ENCODE measurements at regions not wholly inside any gene's neighbourhood (a gene's known extent, or its start where the extent isn't known, plus 50 kb on each side); places are given as distances from the start of the nearest gene placed in this dataset.
A peak's percentile ranks its signal among the peaks of the same experiment; 100 is the strongest.

DNA sequence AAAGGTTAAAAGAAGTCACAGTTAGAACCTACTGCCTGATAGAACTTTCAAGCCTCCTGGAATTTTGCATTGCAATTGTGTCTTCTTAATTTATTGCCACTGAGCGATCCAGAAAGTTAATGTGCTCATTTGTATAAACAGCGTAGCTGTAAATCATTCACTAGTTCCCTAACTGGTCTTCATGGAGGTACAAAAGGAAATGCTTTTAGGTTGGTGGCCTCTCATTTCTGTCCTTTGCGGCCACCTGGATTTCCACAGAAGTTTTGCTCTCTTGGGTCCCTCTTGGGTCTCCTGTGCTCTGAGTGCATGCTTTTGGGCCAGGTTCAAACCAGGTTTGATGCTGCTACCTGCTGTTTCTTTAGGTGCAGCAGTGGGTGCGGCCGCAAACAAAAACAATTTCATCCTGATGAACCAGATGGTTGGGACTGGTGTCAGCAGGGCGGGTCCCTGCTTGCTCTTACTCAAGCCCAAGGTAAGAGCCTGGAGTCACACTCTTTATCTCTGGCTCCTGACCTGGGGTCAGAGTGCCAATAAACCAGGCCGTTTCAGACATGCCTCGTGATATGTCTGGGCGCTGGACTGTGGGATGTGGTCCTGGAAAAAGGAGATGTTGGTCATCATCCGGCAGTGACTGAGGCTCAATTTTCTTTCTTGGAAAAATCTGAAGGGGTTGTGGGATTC lies 270.1 kb downstream of the PTTG2 start (continued):
- TF ChIP-seq PHTF2 (CRISPR knock-in tag; IDR thresholded peaks at IDR 0.05) = no peak
- TF ChIP-seq TBP (optimal IDR thresholded peaks at IDR 0.05; ENCODE audit: low read depth, low read length) = peak; percentile 15
- TF ChIP-seq, protein P1, sequence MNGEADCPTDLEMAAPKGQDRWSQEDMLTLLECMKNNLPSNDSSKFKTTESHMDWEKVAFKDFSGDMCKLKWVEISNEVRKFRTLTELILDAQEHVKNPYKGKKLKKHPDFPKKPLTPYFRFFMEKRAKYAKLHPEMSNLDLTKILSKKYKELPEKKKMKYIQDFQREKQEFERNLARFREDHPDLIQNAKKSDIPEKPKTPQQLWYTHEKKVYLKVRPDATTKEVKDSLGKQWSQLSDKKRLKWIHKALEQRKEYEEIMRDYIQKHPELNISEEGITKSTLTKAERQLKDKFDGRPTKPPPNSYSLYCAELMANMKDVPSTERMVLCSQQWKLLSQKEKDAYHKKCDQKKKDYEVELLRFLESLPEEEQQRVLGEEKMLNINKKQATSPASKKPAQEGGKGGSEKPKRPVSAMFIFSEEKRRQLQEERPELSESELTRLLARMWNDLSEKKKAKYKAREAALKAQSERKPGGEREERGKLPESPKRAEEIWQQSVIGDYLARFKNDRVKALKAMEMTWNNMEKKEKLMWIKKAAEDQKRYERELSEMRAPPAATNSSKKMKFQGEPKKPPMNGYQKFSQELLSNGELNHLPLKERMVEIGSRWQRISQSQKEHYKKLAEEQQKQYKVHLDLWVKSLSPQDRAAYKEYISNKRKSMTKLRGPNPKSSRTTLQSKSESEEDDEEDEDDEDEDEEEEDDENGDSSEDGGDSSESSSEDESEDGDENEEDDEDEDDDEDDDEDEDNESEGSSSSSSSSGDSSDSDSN (IDR thresholded peaks at IDR 0.05; ENCODE audit: borderline replicate concordance in 1 of 2, low read depth in 2 of 2, low read length in 2 of 2) = no peak
- TF ChIP-seq ZNF696 (CRISPR knock-in tag; conservative IDR thresholded peaks at IDR 0.05) = no peak
- TF ChIP-seq, protein P2, sequence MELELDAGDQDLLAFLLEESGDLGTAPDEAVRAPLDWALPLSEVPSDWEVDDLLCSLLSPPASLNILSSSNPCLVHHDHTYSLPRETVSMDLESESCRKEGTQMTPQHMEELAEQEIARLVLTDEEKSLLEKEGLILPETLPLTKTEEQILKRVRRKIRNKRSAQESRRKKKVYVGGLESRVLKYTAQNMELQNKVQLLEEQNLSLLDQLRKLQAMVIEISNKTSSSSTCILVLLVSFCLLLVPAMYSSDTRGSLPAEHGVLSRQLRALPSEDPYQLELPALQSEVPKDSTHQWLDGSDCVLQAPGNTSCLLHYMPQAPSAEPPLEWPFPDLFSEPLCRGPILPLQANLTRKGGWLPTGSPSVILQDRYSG (tag; conservative IDR thresholded peaks at IDR 0.05; ENCODE audit: low read depth) = no peak
- TF ChIP-seq, protein P3, sequence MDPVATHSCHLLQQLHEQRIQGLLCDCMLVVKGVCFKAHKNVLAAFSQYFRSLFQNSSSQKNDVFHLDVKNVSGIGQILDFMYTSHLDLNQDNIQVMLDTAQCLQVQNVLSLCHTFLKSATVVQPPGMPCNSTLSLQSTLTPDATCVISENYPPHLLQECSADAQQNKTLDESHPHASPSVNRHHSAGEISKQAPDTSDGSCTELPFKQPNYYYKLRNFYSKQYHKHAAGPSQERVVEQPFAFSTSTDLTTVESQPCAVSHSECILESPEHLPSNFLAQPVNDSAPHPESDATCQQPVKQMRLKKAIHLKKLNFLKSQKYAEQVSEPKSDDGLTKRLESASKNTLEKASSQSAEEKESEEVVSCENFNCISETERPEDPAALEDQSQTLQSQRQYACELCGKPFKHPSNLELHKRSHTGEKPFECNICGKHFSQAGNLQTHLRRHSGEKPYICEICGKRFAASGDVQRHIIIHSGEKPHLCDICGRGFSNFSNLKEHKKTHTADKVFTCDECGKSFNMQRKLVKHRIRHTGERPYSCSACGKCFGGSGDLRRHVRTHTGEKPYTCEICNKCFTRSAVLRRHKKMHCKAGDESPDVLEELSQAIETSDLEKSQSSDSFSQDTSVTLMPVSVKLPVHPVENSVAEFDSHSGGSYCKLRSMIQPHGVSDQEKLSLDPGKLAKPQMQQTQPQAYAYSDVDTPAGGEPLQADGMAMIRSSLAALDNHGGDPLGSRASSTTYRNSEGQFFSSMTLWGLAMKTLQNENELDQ (CRISPR knock-in tag; IDR thresholded peaks at IDR 0.05; ENCODE audit: borderline replicate concordance) = no peak
- no peak for TF ChIP-seq E2F3 (CRISPR knock-in tag; IDR thresholded peaks at IDR 0.05)
- TF ChIP-seq ZNF436 (CRISPR knock-in tag; IDR thresholded peaks at IDR 0.05) = no peak
- no peak for TF ChIP-seq HNRNPH1 (optimal IDR thresholded peaks at IDR 0.05; ENCODE audit: low read depth, low read length)
- peak; percentile 22 to 31; a peak in 1 of 4 replicates for TF ChIP-seq KDM1A (IDR thresholded peaks at IDR 0.05)
- TF ChIP-seq NCOR1 (IDR thresholded peaks at IDR 0.05) = peak; percentile 57
- TF ChIP-seq MEIS2 (IDR thresholded peaks at IDR 0.05; ENCODE audit: partially characterized antibody) = peak; percentile 63
- TF ChIP-seq ZFP1 (CRISPR knock-in tag; IDR thresholded peaks at IDR 0.05) = no peak
- TF ChIP-seq MXI1 (IDR thresholded peaks at IDR 0.05; ENCODE audit: low read depth, low read length) = no peak
- TF ChIP-seq PHF20 (IDR thresholded peaks at IDR 0.05; ENCODE audit: partially characterized antibody) = no peak
- TF ChIP-seq CBX5 (IDR thresholded peaks at IDR 0.05; ENCODE audit: borderline replicate concordance, low read depth) = no peak
- TF ChIP-seq NFIC (IDR thresholded peaks at IDR 0.05) = no peak
- no peak for TF ChIP-seq ZNF134 (CRISPR knock-in tag; conservative IDR thresholded peaks at IDR 0.05)
- TF ChIP-seq ESRRA (IDR thresholded peaks at IDR 0.05; ENCODE audit: borderline replicate concordance, low read depth) = 0 out of 2 replicates have a peak, but pooled peaks have one; percentile 23
- no peak for TF ChIP-seq THRAP3 (IDR thresholded peaks at IDR 0.05; ENCODE audit: borderline replicate concordance)
- TF ChIP-seq ARID1B (IDR thresholded peaks at IDR 0.05) = peak; percentile 60
- TF ChIP-seq RAD21 (CRISPR knock-in tag; conservative IDR thresholded peaks at IDR 0.05 in 1 of 2, IDR thresholded peaks at IDR 0.05 in 1 of 2) = 0 out of 4 replicates have a peak, but pooled peaks of 1 of the 2 experiments have one; percentile 6
- TF ChIP-seq PYGO2 (tag; IDR thresholded peaks at IDR 0.05) = no peak
- TF ChIP-seq, protein P4, sequence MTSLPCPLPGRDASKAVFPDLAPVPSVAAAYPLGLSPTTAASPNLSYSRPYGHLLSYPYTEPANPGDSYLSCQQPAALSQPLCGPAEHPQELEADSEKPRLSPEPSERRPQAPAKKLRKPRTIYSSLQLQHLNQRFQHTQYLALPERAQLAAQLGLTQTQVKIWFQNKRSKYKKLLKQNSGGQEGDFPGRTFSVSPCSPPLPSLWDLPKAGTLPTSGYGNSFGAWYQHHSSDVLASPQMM (CRISPR knock-in tag; IDR thresholded peaks at IDR 0.05) = no peak
- peak; percentile 50; the same call in 1 of the 2 replicates for TF ChIP-seq HDAC2 (IDR thresholded peaks at IDR 0.05)

All from K562 (cell line).